Gastroesophageal sphincter (tissue), 4 donors: ENCODE measurements at regions not wholly inside any gene's neighbourhood (a gene's known extent, or its start where the extent isn't known, plus 50 kb on each side); places are given as distances from the start of the nearest gene placed in this dataset.

Experiments
- ATAC-seq: fragments of 150-250 bp; one replicate; pipeline ENCODE4 v1.9.1; 2016; ENCODE audit warnings: mild to moderate bottlenecking, moderate library complexity
- H3K27ac ChIP-seq, 4 donors: fragments of 200-600 bp; sonication (generic) in 3 of 4; 1 replicate in 3 of 4; 2 replicates in 1 of 4; pipeline ENCODE4 v1.5.1; 2016 to 2019
- H3K27me3 ChIP-seq: fragments of 200-600 bp; sonication (generic); one replicate; pipeline ENCODE4 v1.5.1; 2019
- H3K36me3 ChIP-seq, 2 donors: fragments of 200-600 bp; sonication (generic); one replicate each; pipeline ENCODE4 v1.5.1; 2019; ENCODE audit warnings: control low read depth in 1 of 2
- H3K4me1 ChIP-seq, 3 donors: fragments of 200-600 bp; sonication (generic); 1 replicate in 2 of 3; 2 replicates in 1 of 3; pipeline ENCODE4 v1.5.1; 2016 to 2019; ENCODE audit warnings: control low read depth in 2 of 3
- H3K4me3 ChIP-seq, 2 donors: fragments of 200-600 bp; sonication (generic); one replicate each; pipeline ENCODE4 v1.5.1; 2019; ENCODE audit warnings: mild to moderate bottlenecking in 1 of 2, moderate library complexity in 1 of 2
- H3K9me3 ChIP-seq, 3 donors: fragments of 200-600 bp; sonication (generic); one replicate each; pipeline ENCODE4 v1.5.1; 2017 to 2019; ENCODE audit warnings: control low read depth in 2 of 3
- CTCF ChIP-seq, 4 experiments: fragments of 200-600 bp in 2 of 4; fragments of 450-650 bp in 2 of 4; sonication (generic) in 1 of 4; IDR thresholded peaks; one replicate each; pipeline ENCODE4 v1.5.1; 2017 to 2019; ENCODE audit warnings: antibody characterized with exemption in 4 of 4, mild to moderate bottlenecking in 2 of 4, moderate library complexity in 2 of 4
- EP300 ChIP-seq: sonication (generic); formaldehyde crosslinking; IDR thresholded peaks from one replicate; pipeline ENCODE4 v1.6.1; 2017; ENCODE audit warnings: antibody characterized with exemption, mild to moderate bottlenecking
- POLR2A ChIP-seq, 2 donors: fragments of 450-650 bp; IDR thresholded peaks; one replicate each; pipeline ENCODE4 v1.6.1; 2017; ENCODE audit warnings: antibody characterized with exemption in 2 of 2, mild to moderate bottlenecking in 2 of 2, moderate library complexity in 1 of 2
- POLR2AphosphoS5 ChIP-seq: sonication (generic); formaldehyde crosslinking; IDR thresholded peaks from one replicate; pipeline ENCODE4 v1.6.1; 2017; ENCODE audit warnings: antibody characterized with exemption
- WGBS, 2 donors: methylation state at CpG; one replicate each; pipeline ENCODE4 v1.1.5; 2018; ENCODE audit warnings: low coverage in 1 of 2; 5-methylcytosine and 5-hydroxymethylcytosine counted together
- small RNA-seq, 4 donors: library from RNA; depleted of rRNA; stranded (forward); fragments of <200 nt; gene quantifications; one replicate each; pipeline ENCODE3, GENCODE V24; 2016

GRCh38 chr7:34596887-34597286 lies 61.1 kb upstream of the NPSR1 start:
- Histone ChIP-seq H3K9me3 (no peaks in the 10 kb centered on the region), H3K27me3 (no peaks in the 10 kb centered on the region), H3K27ac (no peak overlapping the region), H3K4me3 (no peak overlapping the region), H3K4me1 (no peaks in the 10 kb centered on the region), H3K36me3 (no peaks in the 10 kb centered on the region)
- TF ChIP-seq POLR2AphosphoS5: no peak
- 79 to 90% methylated on average over 2 of the region's 2 CpGs for WGBS, 2 donors
- ATAC-seq: no peak

DNA sequence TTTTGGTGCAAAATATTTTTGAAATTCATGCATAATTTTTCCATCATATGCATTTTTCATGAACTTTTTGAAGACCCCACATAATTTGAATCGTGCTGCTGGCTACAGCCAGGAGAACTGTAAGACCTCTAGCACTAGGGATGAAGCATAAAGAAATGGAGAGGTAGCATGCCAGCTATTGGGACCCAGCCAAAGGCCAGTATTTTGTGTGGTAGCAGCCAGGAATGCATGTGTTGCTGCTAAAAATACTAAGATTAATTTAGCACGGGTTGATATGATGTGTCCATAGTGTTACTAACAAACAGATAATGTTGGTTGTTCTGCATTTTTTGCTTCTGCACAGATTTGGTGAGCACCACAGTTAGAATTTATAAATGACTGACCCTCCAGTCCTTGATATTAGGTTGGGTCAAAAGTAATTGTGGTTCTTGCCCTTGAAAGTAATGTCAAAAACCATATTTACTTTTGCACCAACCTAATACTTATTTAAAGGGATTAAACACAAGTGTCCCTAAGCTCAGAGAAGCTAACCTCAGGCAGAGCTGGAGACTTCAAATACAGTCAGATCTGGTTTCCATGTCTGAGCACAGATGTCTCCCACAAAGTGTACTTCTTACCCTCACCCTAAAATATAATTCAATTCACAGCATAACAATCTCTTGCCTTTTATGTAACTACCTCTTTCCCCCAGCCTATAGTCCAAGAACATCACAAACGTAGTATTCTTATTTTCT lies 54.1 kb upstream of the NPSR1 start:
- ATAC-seq: no peak
- Histone ChIP-seq H3K27ac (no peak overlapping the region), H3K4me1 (no peaks in the 10 kb centered on the region), H3K4me3 (no peak overlapping the region), H3K9me3 (no peaks in the 10 kb centered on the region), H3K36me3 (no peaks in the 10 kb centered on the region), H3K27me3 (no peaks in the 10 kb centered on the region)
- 56 to 76% methylated on average over 3 of the region's 3 CpGs for WGBS, 2 donors
- no peak for TF ChIP-seq POLR2AphosphoS5
- TF ChIP-seq POLR2A (IDR thresholded peaks at IDR 0.05): no peak
- no peak for TF ChIP-seq CTCF (IDR thresholded peaks at IDR 0.05)
- no peak for TF ChIP-seq EP300

Small RNA genes lying in the stretch of these regions (small RNA-seq; reads per million reads assigned to genes)
- gene RNU6-438P: 0 to 0.27 (median 0) reads per million in 4 donors
